ENCODE measurements at regions not wholly inside any gene's neighbourhood (a gene's known extent, or its start where the extent isn't known, plus 50 kb on each side); places are given as distances from the start of the nearest gene placed in this dataset.

DNA sequence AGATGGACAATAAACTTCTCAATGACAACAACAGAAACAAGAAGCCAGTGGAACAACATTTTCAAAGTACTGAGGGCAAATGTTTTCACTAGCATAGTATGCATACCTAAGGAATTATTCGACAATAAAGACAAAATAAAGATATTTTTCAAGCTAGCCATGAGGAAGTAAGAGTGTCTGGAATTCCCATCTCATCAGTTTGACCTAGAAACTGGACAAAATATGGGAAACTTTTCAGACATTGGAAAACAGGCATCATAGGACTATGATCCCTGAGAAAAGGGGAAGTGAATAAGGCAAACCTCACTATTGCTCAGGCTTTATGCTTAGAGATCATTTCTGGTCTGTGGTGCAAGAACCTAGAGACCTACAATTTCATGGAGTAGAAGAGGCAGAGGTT is 86.3 kb downstream of the OAT start:
- no peak for DNase-seq (ENCODE audit: insufficient read length, low spot score)
- FAIRE-seq: no peak
- TF ChIP-seq, protein P1, sequence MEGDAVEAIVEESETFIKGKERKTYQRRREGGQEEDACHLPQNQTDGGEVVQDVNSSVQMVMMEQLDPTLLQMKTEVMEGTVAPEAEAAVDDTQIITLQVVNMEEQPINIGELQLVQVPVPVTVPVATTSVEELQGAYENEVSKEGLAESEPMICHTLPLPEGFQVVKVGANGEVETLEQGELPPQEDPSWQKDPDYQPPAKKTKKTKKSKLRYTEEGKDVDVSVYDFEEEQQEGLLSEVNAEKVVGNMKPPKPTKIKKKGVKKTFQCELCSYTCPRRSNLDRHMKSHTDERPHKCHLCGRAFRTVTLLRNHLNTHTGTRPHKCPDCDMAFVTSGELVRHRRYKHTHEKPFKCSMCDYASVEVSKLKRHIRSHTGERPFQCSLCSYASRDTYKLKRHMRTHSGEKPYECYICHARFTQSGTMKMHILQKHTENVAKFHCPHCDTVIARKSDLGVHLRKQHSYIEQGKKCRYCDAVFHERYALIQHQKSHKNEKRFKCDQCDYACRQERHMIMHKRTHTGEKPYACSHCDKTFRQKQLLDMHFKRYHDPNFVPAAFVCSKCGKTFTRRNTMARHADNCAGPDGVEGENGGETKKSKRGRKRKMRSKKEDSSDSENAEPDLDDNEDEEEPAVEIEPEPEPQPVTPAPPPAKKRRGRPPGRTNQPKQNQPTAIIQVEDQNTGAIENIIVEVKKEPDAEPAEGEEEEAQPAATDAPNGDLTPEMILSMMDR (IDR thresholded peaks at IDR 0.05; ENCODE audit: insufficient read depth, missing control alignments): no peak

DNA sequence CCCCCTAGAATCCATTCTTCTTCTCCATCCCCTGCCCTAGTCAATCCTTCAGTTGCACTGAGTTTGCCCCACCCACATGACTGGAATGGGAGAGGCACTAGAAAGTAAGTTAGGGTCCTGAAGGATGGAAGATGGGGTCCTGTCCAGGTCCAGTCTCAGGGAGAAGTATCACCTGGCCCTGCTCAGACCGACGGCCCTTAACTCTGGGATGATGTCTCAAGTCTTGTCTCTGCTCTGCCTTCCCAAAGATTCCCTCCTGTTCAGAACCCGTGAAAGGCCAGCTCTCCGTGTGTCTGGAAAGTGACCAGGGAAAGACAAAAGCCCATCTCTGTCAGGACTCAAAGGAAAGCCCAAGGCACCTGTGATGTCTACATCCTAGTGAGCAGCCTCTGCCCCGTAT is 88.8 kb downstream of the OAT start:
- no peak for FAIRE-seq
- no peak for DNase-seq (ENCODE audit: insufficient read length, low spot score)
- TF ChIP-seq, protein P1 (IDR thresholded peaks at IDR 0.05; ENCODE audit: insufficient read depth, missing control alignments): no peak

DNA sequence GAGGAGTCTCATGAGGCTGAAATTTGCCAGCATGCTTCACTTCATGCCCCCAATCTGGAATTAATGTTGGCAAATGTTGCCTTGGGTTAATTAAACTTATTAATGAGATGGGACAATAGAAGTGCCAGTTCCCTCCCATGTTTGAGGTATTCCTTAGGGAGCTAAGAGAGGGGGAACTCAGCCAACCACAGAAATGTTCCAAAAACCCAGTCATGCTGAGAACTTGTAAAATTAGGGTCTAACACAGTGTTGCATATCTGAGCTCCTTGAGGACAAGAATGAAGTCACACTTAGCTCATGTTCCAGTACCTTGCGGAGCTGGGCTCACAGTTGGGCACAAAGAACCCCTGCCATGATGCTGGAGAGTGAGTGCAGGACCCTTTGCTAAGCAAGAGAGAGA is 89.4 kb downstream of the OAT start:
- TF ChIP-seq, protein P1 (IDR thresholded peaks at IDR 0.05; ENCODE audit: insufficient read depth, missing control alignments): no peak
- DNase-seq (ENCODE audit: insufficient read length, low spot score): no peak

DNA sequence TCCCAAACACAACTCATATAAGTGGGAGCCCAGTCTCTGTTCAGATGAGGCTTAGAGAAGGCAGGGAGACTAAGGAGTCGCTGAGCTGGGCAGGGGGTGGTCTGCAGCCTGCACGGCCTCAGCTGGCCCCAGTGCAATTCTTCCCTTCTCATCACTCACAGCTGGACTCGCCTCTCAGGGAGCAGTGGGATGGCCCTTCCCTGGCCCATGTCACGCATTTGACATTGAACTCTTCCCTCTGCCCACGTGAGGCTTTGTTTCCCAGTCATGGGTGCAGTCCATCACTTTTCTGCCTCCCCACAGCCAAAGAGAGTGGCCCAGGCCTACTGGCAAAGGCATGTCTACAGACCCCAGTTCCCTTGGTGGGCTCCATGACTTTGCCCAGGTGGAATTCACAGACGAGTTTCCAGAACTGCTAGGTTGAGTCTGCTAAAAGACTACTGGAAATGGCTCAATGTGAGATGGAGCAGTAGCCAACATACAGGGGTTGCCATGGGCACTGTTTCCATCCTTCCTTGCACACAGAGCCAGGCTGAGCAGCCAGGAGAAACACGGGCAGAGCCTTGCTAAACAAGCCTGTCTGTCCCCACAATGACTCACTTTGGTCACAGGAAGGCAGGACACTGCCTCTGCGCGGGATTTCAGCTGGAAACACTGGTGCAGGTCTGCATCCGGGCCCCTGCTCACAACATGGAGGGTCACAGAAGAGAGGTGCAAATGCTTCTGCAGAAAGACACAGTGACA is 90.1 kb downstream of the OAT start:
- TF ChIP-seq, protein P1 (IDR thresholded peaks at IDR 0.05; ENCODE audit: insufficient read depth, missing control alignments): no peak

More for the DNA sequence above, 89.4 kb downstream of the OAT start:
- no peak for FAIRE-seq

DNA sequence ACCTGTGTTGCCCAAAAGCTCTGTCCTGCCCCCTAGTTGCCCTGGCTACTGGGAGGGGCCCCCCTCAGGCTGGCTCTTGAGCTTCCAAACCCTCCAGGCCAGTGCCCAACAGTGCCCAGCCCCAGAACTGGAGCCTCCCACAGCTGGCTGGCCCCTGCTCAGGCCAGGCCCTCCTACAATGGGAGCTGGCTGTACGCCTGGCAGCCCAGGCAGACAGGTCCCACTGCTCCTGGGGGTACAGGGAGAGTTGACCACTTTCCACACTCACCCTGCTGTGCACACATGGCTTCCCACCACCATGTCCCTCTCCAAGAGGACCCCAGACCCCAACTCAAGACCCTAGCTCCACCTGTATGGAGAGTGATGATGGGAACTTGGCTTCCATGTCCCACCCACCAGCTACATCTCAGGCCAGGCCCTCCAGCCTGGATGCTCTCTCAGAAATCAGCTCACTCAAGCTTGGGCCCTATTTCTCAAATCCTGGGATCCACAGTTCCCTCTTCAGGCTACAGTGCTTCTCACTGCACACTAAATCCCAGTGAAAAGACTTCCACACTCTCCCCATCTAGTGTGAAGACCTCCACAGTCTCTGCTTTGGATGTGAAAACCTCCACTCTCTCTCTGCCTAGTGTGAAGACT is 92.6 kb downstream of the OAT start:
- TF ChIP-seq, protein P1 (IDR thresholded peaks at IDR 0.05; ENCODE audit: insufficient read depth, missing control alignments): no peak
- DNase-seq (ENCODE audit: insufficient read length, low spot score) (no peak), FAIRE-seq (no peak)

More for the DNA sequence above, 90.1 kb downstream of the OAT start:
- FAIRE-seq (no peak), DNase-seq (ENCODE audit: insufficient read length, low spot score) (no peak)

DNA sequence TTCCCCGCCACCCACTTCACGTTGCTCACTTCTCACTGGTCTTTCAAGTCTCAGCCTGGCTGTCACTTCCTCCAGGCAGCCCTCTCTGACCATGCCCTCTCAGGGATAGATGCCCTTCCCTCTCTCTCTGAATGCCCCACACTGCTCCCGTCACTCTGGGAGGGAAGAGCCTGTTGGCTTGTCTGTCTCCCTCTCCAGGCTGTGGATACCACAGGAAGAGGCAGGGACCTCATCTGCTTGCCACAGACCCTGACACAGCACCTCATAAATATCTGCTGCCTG is 93.1 kb downstream of the OAT start:
- FAIRE-seq (no peak), DNase-seq (ENCODE audit: insufficient read length, low spot score) (no peak)
- TF ChIP-seq, protein P1 (IDR thresholded peaks at IDR 0.05; ENCODE audit: insufficient read depth, missing control alignments): no peak

Data from D721Med (cell line).